MCF 10A (cell line): ENCODE measurements at regions not wholly inside any gene's neighbourhood (a gene's known extent, or its start where the extent isn't known, plus 50 kb on each side); places are given as distances from the start of the nearest gene placed in this dataset.

Experiments
- BruUV-seq: library from RNA; stranded (reverse); fragments of 400-500 nt; replicated peaks from 2 replicates; lab custom pipeline; 2021; lab: Mats Ljungman, UMichigan
- CTCF ChIA-PET: fragments of 300-600 bp; sonication (Branson Sonifier 250); formaldehyde crosslinking; extraction: SDS; loops from one replicate; lab custom pipeline; 2021; ENCODE audit warnings: antibody characterized with exemption, inconsistent platforms; lab: Yijun Ruan, JAX
- POLR2A ChIA-PET: fragments of 300-600, 350-650 bp; sonication (Branson Sonifier 250); formaldehyde crosslinking; extraction: SDS; loops from one replicate; lab custom pipeline; 2020; ENCODE audit warnings: antibody characterized with exemption, inconsistent platforms; lab: Yijun Ruan, JAX
- DNase-seq: peaks from one replicate; pipeline ENCODE4 v3.0.0-alpha.2; 2018; ENCODE audit not compliant: unreplicated experiment
- H3K27ac Mint-ChIP-seq: one replicate; pipeline ENCODE4 v1.8.0; 2022; ENCODE audit warnings: mild to moderate bottlenecking, low read depth, mixed read lengths; ENCODE audit not compliant: unreplicated experiment
- H3K27me3 Mint-ChIP-seq: one replicate; pipeline ENCODE4 v1.8.0; 2022; ENCODE audit warnings: mixed read lengths; ENCODE audit not compliant: insufficient read depth, unreplicated experiment
- H3K36me3 Mint-ChIP-seq: one replicate; pipeline ENCODE4 v1.8.0; 2022; ENCODE audit warnings: mild to moderate bottlenecking, moderate library complexity, mixed read lengths; ENCODE audit not compliant: insufficient read depth, unreplicated experiment
- H3K4me1 Mint-ChIP-seq: one replicate; pipeline ENCODE4 v1.8.0; 2022; ENCODE audit warnings: mixed read lengths; ENCODE audit not compliant: insufficient read depth, unreplicated experiment
- H3K4me3 Mint-ChIP-seq: one replicate; pipeline ENCODE4 v1.8.0; 2022; ENCODE audit warnings: mild to moderate bottlenecking, moderate library complexity, mixed read lengths; ENCODE audit not compliant: unreplicated experiment
- H3K9me3 Mint-ChIP-seq: one replicate; pipeline ENCODE4 v1.8.0; 2022; ENCODE audit warnings: mixed read lengths; ENCODE audit not compliant: unreplicated experiment
- CTCF ChIP-seq: fragments of 200-600 bp; IDR thresholded peaks from one replicate; pipeline ENCODE4 v1.8.0; 2022; ENCODE audit warnings: antibody characterized with exemption, mild to moderate bottlenecking; ENCODE audit not compliant: unreplicated experiment
- intact Hi-C: fragments of 100-400 bp; cut with micrococcal nuclease; formaldehyde crosslinking; loops from 2 replicates; pipeline ENCODE4 v1.14.1; 2022

GRCh38 chr3:130604806-130605205 is 87.8 kb downstream of the COL6A6 start:
- CTCF ChIA-PET, result interaction anchor here (0.8 kb wide), 1 partner anchor 81 kb away, joined by 3 read pairs; no protein-coding TSS in a partner anchor
- Mint-ChIP-seq H3K27ac (no peak overlapping the region), H3K9me3 (no peaks in the 10 kb centered on the region), H3K4me3 (no peak overlapping the region), H3K36me3 (no peaks in the 10 kb centered on the region), H3K4me1 (no peaks in the 10 kb centered on the region), H3K27me3 (peaks cover 20% of the 10 kb centered on the region)
- POLR2A ChIA-PET, result no interaction called here
- no TSS peak for BruUV-seq
- intact Hi-C loops, result no loop called here
- no peak for DNase-seq
- no peak for TF ChIP-seq CTCF

GRCh38 chr3:130606336-130606735 is 89.4 kb downstream of the COL6A6 start:
- no peak for TF ChIP-seq CTCF
- no TSS peak for BruUV-seq
- Mint-ChIP-seq H3K27ac (no peak overlapping the region), H3K4me3 (no peak overlapping the region), H3K27me3 (peaks cover 20% of the 10 kb centered on the region), H3K36me3 (no peaks in the 10 kb centered on the region), H3K9me3 (no peaks in the 10 kb centered on the region), H3K4me1 (no peaks in the 10 kb centered on the region)
- DNase-seq, result no peak
- POLR2A ChIA-PET, result no interaction called here
- intact Hi-C loops, result no loop called here
- CTCF ChIA-PET, result interaction anchor here (0.5 kb wide), 1 partner anchor 108 kb away, joined by 4 read pairs; no protein-coding TSS in a partner anchor

- intact Hi-C loops, result no loop called here
- H3K27ac Mint-ChIP-seq, result no peak overlapping the region
- ChIA-PET POLR2A (no interaction called here), CTCF (no interaction called here)
- H3K9me3 Mint-ChIP-seq, result peaks cover 11% of the 10 kb centered on the region
- no peaks in the 10 kb centered on the region for H3K4me1 Mint-ChIP-seq
- TF ChIP-seq CTCF, result no peak
- DNase-seq, result no peak
- BruUV-seq, result no TSS peak
- no peak overlapping the region for H3K4me3 Mint-ChIP-seq
- peaks cover 7% of the 10 kb centered on the region for H3K27me3 Mint-ChIP-seq
- no peaks in the 10 kb centered on the region for H3K36me3 Mint-ChIP-seq
Observed at GRCh38 chr3:130607553-130608154, 90.7 kb downstream of the COL6A6 start.

GRCh38 chr3:130609166-130609979 is 92.4 kb downstream of the COL6A6 start:
- POLR2A ChIA-PET, result no interaction called here
- H3K4me1 Mint-ChIP-seq, result no peaks in the 10 kb centered on the region
- CTCF ChIA-PET, result interaction anchor here (0.6 to 0.9 kb wide), 3 partner anchors 16 to 935 kb away, joined by 3 to 8 read pairs (median 6); no protein-coding TSS in a partner anchor

More at GRCh38 chr3:130609166-130609979, 92.4 kb downstream of the COL6A6 start:
- H3K27me3 Mint-ChIP-seq, result no peaks in the 10 kb centered on the region
- H3K9me3 Mint-ChIP-seq, result peaks cover 11% of the 10 kb centered on the region
- no peak overlapping the region for H3K4me3 Mint-ChIP-seq
- no peak for DNase-seq
- BruUV-seq, result no TSS peak
- H3K27ac Mint-ChIP-seq, result no peak overlapping the region
- no peak for TF ChIP-seq CTCF
- intact Hi-C loops, result no loop called here
- no peaks in the 10 kb centered on the region for H3K36me3 Mint-ChIP-seq
